DOHH2 (cell line): ENCODE measurements at regions not wholly inside any gene's neighbourhood (a gene's known extent, or its start where the extent isn't known, plus 50 kb on each side); places are given as distances from the start of the nearest gene placed in this dataset.

ENCODE experiments used
- H3F3A ChIP-seq: fragments of 200-600 bp; sonication (generic), shearing (Covaris generic); 2 replicates; pipeline ENCODE4 v1.6.0; 2016; ENCODE audit warnings: antibody characterized with exemption, mild to moderate bottlenecking; ENCODE audit not compliant: control insufficient read depth, insufficient read depth
- H3K27ac ChIP-seq: fragments of 200-600 bp; sonication (generic); 2 replicates; pipeline ENCODE4 v1.5.1; 2014; ENCODE audit warnings: low read depth, mild to moderate bottlenecking, low read length, moderate library complexity
- H3K27me3 ChIP-seq: fragments of 200-600 bp; sonication (generic); 2 replicates; pipeline ENCODE4 v1.6.1; 2014; ENCODE audit warnings: mild to moderate bottlenecking, low read length, mixed read lengths; ENCODE audit not compliant: control insufficient read depth
- H3K36me3 ChIP-seq: fragments of 200-600 bp; sonication (generic); 2 replicates; pipeline ENCODE4 v1.6.1; 2014; ENCODE audit warnings: mild to moderate bottlenecking, low read length, moderate library complexity, mixed read lengths; ENCODE audit not compliant: control insufficient read depth
- H3K4me1 ChIP-seq: fragments of 200-600 bp; sonication (generic); 2 replicates; pipeline ENCODE4 v1.6.1; 2014; ENCODE audit warnings: mild to moderate bottlenecking, low read length, mixed read lengths; ENCODE audit not compliant: control insufficient read depth
- H3K4me2 ChIP-seq: fragments of 200-600 bp; sonication (generic); 2 replicates; pipeline ENCODE4 v1.6.0; 2014; ENCODE audit warnings: mild to moderate bottlenecking, low read length, moderate library complexity
- H3K4me3 ChIP-seq: fragments of 200-600 bp; sonication (generic); 2 replicates; pipeline ENCODE4 v1.5.1; 2014; ENCODE audit warnings: mild to moderate bottlenecking, low read length, mixed read lengths
- H3K79me2 ChIP-seq: fragments of 200-600 bp; sonication (generic); 2 replicates; pipeline ENCODE4 v1.6.1; 2014; ENCODE audit warnings: mild to moderate bottlenecking, low read length, mixed read lengths; ENCODE audit not compliant: control insufficient read depth
- H3K9me2 ChIP-seq: fragments of 200-600 bp; sonication (generic); replicated peaks from 2 replicates; pipeline ENCODE4 v1.6.1; 2014; ENCODE audit warnings: mild to moderate bottlenecking, low read length, mixed read lengths; ENCODE audit not compliant: control insufficient read depth
- H3K9me3 ChIP-seq: fragments of 200-600 bp; sonication (generic); 2 replicates; pipeline ENCODE4 v1.6.1; 2014; ENCODE audit warnings: antibody characterized with exemption, low read length, mixed read lengths; ENCODE audit not compliant: control insufficient read depth, insufficient read depth
- H4K20me1 ChIP-seq: fragments of 200-600 bp; sonication (generic); 2 replicates; pipeline ENCODE4 v1.6.0; 2014; ENCODE audit warnings: low read depth, mild to moderate bottlenecking, antibody characterized with exemption, low read length, moderate library complexity; ENCODE audit not compliant: control insufficient read depth, insufficient read depth
- CTCF ChIP-seq: fragments of 200-600 bp; sonication (generic); IDR thresholded peaks from one replicate; pipeline ENCODE4 v1.5.1; 2014; ENCODE audit warnings: antibody characterized with exemption, mild to moderate bottlenecking, low read depth, low read length; ENCODE audit not compliant: poor library complexity, severe bottlenecking
- EZH2phosphoT487 ChIP-seq: fragments of 200-600 bp; sonication (generic); IDR thresholded peaks from 2 replicates; pipeline ENCODE4 v1.6.1; 2017; ENCODE audit warnings: borderline replicate concordance, mild to moderate bottlenecking, antibody characterized with exemption, low read length, moderate library complexity, mixed read lengths

- no peaks in the 10 kb centered on the region for H3F3A ChIP-seq
Measured at GRCh38 chr4:131441004-131441688, 1707.9 kb upstream of the PCDH10 start.

GRCh38 chr4:131447883-131448282 lies 1701.2 kb upstream of the PCDH10 start:
- TF ChIP-seq CTCF (no peak), EZH2phosphoT487 (no peak)
- no peak overlapping the region for H3K4me3 ChIP-seq

More at GRCh38 chr4:131441004-131441688, 1707.9 kb upstream of the PCDH10 start:
- Histone ChIP-seq H3K79me2 (no peaks in the 10 kb centered on the region), H3K36me3 (no peaks in the 10 kb centered on the region), H3K27ac (no peak overlapping the region), H3K4me1 (no peaks in the 10 kb centered on the region), H3K4me2 (no peak overlapping the region), H3K9me3 (no peaks in the 10 kb centered on the region; the same call in 1 of the 2 replicates), H3K27me3 (no peaks in the 10 kb centered on the region), H4K20me1 (no peaks in the 10 kb centered on the region), H3K9me2 (no peaks in the 10 kb centered on the region), H3K4me3 (no peak overlapping the region)
- TF ChIP-seq CTCF, result no peak
- TF ChIP-seq EZH2phosphoT487, result no peak

GRCh38 chr4:131450572-131451209 lies 1698.4 kb upstream of the PCDH10 start:
- Histone ChIP-seq H3K79me2 (no peaks in the 10 kb centered on the region), H3K27me3 (no peaks in the 10 kb centered on the region), H3K4me2 (no peak overlapping the region), H4K20me1 (no peaks in the 10 kb centered on the region), H3F3A (no peaks in the 10 kb centered on the region), H3K9me2 (no peaks in the 10 kb centered on the region), H3K27ac (no peak overlapping the region), H3K9me3 (no peaks in the 10 kb centered on the region), H3K36me3 (no peaks in the 10 kb centered on the region), H3K4me3 (no peak overlapping the region), H3K4me1 (no peaks in the 10 kb centered on the region)
- no peak for TF ChIP-seq EZH2phosphoT487
- TF ChIP-seq CTCF, result no peak

More at GRCh38 chr4:131447883-131448282, 1701.2 kb upstream of the PCDH10 start:
- Histone ChIP-seq H3K9me2 (no peaks in the 10 kb centered on the region), H3K36me3 (no peaks in the 10 kb centered on the region), H3K27ac (no peak overlapping the region), H3F3A (no peaks in the 10 kb centered on the region), H3K4me1 (no peaks in the 10 kb centered on the region), H4K20me1 (no peaks in the 10 kb centered on the region), H3K27me3 (no peaks in the 10 kb centered on the region), H3K4me2 (no peak overlapping the region), H3K9me3 (no peaks in the 10 kb centered on the region), H3K79me2 (no peaks in the 10 kb centered on the region)
